Stimulated activated CD8-positive, alpha-beta memory T cell treated with anti-CD3 and anti-CD28 coated beads, Interleukin-4, amount 100 ng/mL, for 1 hour (primary cell): ENCODE measurements at regions not wholly inside any gene's neighbourhood (a gene's known extent, or its start where the extent isn't known, plus 50 kb on each side); places are given as distances from the start of the nearest gene placed in this dataset.

ENCODE experiments used
- DNase-seq, 2 donors: peaks; one replicate each; pipeline ENCODE4 v3.0.0-alpha.2; 2020; ENCODE audit warnings: low read depth in 2 of 2, low spot score in 1 of 2

- no peak for DNase-seq
Measured at GRCh38 chr2:173666171-173666888, 298.8 kb downstream of the SP3 start.

DNA sequence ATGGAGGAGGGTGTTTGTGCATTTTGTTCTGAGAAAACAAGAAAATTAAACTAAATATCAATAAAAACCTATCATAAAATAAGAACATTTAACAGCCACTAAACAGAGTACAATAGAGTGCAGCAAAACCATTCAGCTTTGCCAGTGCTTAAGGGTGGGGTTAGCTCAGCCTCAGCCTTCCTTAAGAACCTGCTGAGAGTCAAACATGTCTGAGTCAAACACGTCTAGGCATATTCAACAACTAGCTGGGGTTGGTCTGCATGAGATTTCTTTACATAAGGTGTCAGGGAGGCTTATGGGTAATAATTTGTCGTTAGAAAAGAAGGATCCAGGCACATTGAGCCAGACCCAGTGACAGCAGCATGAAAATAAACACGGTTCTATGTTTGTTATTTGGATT is 298.2 kb downstream of the SP3 start:
- DNase-seq: no peak

GRCh38 chr2:173667415-173667814 is 297.8 kb downstream of the SP3 start:
- no peak for DNase-seq

DNA sequence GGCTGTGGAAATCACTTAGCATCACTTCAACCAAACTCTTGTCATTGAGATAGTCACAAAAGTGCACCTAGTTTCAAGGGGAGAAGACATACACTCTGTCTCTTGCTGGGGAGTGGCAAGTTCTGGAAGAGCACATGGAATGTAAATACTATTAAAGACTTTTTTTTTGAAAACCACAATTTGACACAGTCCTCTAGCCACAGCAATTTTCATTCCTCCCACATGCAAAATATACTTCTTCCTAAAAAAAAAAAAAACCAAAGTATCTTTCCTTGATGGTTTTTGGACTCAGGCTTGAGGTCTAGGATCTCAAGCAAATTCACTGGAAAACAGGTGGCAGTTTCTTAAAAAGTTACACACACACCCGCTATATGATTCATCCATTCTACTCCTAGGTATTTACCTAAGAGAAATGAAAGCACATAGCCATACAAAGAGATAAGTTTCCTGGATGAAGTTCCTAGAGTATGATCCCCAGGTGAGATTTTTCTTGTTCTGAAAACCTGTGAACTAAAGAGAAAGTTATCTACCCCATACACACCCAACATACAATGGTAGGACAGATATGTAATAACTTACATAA is 295.8 kb downstream of the SP3 start:
- no peak for DNase-seq

- no peak for DNase-seq
Measured at GRCh38 chr2:173669888-173670287, 295.3 kb downstream of the SP3 start.

DNA sequence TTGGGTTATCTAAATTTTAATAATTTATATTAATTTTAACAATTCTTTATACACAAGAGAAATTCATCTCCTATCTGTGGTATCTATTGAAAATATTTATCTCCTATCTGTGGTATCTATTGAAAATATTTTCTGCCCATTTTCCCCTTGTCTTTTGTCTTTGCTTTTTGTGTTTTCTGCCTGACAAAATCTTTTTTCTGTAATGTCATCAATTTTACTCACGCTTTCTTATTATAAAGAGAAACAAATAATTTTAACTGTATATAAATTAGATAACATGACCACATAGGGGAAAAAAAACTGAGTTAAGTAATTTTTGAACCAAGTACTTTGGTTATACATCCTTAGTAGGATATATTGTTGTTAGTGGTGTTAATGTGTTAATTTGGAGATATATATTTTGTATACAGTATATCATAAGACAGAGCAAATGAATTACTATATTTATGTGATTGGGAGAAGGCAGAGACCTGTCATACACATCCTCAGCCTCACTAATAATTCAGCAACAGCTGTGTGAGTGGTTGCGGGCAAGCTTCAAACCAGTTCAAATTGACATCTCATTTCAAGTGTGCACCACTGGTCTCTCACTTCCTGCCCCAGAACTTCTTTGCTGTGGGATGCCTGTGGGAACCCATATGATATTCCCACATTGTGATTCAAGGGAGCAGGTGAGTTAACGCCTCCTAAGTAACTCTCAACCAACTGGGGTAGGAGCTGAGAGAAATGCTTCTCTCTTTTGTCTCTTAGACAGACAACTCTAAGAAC is 292.4 kb downstream of the SP3 start:
- DNase-seq: no peak

DNA sequence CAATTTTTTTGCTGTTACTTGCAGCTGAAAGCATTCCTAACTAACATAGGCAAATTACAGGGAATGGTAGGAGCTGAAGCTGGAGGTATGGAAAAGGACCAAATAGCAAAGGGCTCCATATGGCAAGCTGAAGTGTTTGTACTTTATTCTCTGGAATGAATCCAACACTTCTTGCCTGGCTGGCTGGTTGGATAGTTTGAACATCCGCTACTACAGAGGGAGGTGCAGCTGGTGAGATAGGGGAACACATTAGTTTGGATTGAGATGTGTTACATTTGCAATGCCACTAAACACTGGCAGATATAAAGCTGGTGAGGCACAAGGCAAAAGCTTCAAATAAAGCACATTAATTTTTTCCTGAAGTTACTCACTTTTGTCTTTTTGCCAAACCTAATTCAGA is 291.5 kb downstream of the SP3 start:
- DNase-seq: no peak

DNA sequence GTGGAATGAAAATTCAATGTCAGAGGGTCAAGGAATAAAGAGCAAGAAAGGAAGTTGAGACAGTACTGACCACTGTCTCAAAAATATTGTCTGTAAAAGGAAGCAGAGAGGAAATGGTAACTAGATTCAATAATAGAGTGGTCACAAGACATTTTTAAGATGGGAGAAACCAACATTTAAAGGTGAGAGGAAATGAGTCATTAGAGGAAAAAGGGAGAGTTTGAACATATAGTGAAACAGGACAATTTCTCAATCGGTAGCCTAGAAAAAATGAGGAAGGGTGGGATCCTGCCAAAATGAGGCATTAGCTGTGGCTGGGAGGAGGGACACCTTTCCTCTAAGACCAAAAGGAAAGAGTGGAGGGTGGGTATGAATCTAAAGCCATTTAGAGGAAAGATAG is 288.5 kb downstream of the SP3 start:
- DNase-seq: no peak

DNA sequence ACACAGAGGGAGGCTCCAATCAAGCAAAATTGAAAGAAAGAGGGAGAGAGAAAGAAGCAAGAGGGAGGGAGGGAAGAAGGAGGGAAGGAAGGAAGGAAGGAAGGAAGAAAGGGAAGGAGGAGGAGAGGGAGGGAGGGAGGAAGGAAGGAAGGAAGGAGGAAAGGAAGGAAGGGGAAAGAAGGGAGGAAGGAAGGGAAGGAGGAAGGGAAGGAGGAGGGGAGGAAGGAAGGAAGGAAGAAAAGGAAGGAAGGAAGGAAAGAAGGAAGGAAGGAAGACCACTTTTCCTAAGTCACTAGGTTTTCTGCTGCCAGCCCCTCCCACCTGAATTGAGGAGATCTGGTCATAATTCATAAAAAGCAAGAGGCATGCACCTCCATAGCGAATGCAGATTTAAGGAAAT is 287.0 kb downstream of the SP3 start:
- DNase-seq: no peak

DNA sequence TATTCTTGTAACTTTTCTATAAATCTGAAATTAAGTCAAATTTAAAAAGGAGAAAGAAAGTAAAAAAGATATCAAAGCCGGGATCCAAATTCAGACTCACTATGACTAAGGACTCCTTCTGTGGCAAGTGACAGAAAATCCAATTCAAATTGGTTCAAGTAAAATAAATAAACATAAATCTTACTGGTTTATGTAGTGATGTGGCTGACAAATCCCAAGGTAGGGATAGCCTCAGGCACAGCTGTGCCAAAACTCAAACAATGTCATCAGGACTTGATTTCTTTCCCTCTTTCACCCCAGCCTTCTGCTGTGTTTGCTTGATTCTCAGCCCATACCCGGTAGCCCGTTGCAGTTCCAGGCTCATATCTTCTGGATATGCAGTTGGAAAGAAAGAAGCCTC is 284.6 kb downstream of the SP3 start:
- DNase-seq: no peak

DNA sequence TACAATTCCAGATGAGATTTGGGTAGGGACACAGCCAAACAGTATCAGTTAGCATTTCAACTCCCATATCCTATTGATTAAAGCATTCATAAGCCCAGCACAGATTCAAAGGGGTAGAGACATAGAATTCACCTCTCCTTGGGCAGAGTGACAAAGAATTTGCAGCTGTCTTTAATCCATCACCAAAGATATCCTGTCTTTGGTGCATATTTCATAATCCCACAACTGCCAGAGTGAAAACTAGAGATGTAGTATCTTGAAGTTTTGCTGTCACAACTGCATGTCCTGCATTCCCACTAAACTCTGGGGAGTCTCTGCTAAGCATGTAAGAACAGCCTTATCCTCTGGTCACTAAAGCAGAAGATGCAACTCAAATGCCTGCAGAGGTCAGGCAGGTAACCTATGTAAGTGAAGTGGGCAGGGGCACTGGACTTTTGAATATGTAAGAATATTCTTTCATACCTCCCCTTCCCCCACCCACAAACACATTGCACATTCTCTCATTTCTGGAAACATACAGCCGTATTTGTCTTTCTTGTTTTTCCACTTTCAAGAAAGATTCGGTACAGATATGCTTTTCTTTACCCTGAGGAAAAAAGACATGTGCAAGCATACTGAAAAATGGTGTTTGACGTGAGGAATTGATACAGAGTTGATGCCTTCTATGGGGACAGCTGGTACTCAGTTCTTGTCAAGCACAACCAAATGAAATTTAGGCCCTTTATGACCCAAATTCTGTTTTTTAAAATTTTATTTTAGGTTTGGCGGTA is 283.1 kb downstream of the SP3 start:
- DNase-seq: no peak

- DNase-seq: no peak
Measured at GRCh38 chr2:173684896-173685459, 280.2 kb downstream of the SP3 start.

DNA sequence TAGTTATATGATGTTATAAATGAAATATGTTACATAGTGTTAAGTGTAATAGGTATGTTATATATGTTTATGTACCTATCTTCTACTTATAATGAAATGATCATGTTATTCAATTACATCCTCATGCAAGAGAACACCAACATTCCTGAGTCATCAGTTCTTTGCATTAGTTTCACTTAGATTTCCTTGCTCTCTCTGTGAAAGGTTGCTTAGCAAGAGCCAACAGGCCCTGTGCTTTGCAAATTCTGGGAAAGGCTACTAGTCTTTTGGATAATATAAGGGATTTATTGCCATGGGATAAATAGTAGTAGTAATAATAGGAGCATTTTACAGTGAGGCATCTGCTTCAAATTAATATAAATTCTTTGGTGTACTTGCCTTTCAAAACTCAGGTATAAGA is 274.8 kb downstream of the SP3 start:
- DNase-seq: no peak

- DNase-seq: no peak
Measured at GRCh38 chr2:173692068-173692467, 273.1 kb downstream of the SP3 start.

DNA sequence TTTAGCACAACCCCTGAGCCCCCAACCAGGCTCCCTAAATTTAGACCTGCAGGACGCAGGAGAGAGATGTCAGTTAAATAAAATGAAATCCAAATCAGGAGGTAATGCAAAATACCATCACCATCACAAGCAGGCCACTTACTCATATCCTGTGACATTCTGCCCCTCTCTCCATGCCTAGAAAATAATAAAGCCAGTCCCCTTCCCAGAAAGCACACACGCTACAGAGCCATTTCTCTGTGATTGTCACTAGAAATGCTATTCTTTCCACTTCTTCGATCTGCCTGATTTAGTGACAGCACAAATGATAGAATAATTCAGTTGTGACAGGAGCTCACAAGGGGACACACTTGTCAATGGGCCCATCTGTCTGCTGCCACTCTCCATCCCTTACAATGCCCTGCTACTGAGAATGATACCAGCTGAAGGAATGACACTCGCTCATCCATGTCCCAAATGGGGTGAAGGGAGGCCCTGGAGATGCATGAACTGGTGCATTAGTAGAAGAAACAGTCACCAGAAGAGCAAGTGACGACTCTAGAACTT is 272.1 kb downstream of the SP3 start:
- no peak for DNase-seq

DNA sequence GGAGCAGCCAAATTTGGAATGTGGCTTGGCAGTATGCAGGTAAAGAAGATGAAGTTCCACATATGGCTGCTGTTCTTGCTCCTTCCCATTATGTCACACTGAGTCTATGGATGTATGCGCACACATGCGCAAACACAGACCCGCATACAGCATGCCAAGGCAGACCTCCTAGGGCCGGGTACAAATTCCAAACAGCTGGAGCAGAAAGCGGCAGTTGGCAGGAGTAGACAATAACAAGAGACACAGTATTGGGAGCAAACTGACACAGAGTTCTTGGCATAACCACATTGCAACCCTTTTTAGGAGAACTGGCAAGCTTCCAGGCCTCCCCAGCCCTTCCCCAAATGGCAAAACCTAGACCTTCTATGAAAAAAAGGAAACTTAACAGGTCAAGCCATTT is 268.9 kb downstream of the SP3 start:
- DNase-seq: no peak

DNA sequence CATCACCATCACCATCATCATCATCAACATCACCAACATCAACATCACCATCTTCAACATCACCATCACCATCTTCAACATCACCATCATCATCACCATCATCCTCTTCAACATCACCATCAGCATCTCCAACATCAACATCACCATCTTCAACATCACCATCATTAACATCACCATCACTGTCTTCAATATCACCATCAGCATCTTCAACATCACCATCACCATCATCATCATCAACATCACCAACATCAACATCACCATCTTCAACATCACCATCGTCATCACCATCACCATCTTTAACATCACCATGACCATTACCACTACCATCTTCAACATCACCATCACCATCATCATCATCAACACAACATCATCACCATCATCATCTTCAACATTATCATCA is 267.2 kb downstream of the SP3 start:
- no peak for DNase-seq

DNA sequence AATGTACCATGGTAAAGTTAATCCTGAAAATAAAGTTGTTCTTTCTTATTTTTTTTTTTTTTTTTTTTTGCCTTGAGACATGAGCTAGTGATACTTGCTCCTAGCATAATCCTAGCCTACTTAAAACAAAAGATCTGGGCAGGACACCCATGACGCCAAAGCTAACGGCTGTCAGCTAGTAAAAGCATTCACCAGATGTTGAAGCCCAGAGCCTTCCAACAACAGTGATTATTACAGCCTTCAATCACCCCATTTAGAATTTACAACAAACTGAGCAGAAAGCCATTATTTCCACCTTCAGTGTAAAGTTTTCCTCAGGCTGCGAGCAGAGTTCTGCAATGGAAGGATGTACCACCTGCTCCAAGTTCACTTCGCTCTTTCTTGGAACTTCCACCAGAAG is 259.5 kb downstream of the SP3 start:
- no peak for DNase-seq

- DNase-seq: no peak
Measured at GRCh38 chr2:173706936-173707335, 258.2 kb downstream of the SP3 start.

DNA sequence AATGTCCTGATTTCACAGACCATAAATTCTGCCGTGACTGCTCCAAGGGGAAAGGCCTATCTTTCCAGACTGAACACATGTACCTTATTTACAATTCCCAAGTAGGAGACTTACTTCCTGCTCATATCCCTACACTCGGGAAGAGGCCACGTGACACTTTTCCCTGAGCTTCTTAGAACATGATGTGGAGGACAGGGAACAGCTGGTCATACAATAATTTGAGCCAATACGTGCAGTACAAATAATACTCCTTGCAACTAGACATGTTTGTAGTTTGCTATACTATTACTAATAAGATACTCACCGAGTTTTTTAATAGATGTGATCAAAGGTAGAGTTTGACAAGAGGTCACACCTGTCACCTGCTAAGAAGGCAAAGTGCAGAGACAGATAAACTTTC is 256.4 kb downstream of the SP3 start:
- DNase-seq: no peak

DNA sequence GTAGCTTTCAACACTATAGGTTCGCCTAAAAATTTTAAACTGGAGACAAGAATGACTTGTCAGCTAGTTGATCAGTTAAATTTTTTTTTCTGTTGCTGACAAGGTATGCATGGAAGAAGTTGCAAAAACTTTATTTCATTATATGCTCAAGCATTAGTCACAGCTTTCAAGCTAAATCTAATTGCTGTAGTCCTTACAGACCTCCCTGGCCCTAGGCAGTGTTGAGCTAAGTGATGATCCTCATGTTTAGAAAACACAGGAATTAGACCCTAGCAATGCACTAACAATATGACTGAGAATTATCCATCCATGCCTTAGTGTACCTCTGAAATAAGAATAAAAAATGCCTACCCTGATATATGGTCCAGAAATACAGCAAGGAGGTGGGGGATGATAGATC is 253.4 kb downstream of the SP3 start:
- DNase-seq: no peak
